ENCODE measurements at regions not wholly inside any gene's neighbourhood (a gene's known extent, or its start where the extent isn't known, plus 50 kb on each side); places are given as distances from the start of the nearest gene placed in this dataset.

DNA sequence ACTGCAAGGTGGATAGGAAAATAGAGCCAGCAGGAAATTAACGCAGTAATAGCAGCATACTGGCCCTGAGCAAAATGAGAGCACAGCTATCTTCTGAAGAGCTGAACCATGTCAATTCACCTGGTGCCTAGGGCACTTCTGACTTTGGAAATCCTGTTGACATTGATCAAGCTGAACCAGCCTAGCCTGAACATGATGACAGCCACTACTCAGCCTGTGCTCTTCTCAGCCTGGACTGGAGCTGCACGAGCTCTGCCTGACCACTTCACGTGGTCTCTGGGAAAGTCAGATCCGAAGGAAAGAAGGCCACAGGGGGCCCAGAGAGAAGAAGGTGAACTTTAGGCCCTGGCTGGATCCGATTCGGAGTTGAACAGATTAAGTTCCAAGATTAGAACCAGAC, 421.9 kb downstream of the LPIN1 start:
- no peak for TF ChIP-seq CTCF (IDR thresholded peaks at IDR 0.05)
- TF ChIP-seq POLR2A (IDR thresholded peaks at IDR 0.05) = no peak
